ENCODE measurements at regions not wholly inside any gene's neighbourhood (a gene's known extent, or its start where the extent isn't known, plus 50 kb on each side); places are given as distances from the start of the nearest gene placed in this dataset.
"Not testable (repeated sequence)": the region's sequence is repeated elsewhere in the genome, so short reads cannot be mapped to it uniquely, and the experiment has no call there.

DNA sequence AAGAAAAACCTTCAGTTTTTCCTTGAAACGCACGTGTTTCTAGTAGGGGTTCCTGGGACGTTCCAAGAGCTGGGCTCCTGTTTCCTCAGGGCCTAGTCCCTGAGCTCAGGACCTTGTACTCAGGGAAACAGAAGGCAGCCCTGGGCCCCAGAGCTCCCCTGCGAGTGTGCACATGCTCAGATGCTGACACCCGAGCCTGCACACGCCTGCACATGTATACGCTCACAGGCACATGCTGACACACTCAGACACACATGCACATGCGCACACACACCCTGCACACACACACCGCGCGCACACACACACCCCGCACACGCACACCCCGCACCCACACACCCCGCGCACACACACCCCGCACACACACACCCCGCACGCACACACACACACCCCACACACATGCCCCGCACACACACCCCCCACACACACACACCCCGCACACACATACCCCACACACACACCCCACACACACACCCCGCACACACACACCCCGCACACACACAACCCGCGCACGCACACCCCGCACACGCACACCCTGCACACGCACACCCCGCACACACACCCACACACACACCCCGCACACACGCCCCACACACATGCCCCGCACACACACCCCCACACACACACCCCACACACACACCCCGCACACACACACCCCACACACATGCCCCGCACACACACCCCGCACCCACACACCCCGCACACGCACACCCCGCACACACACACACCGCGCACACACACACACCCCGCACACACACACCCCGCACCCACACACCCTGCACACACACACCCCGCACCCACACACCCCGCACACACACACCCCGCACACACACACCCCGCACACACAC lies 52.2 kb downstream of the CALML3 start:
- no peak for DNase-seq

DNA sequence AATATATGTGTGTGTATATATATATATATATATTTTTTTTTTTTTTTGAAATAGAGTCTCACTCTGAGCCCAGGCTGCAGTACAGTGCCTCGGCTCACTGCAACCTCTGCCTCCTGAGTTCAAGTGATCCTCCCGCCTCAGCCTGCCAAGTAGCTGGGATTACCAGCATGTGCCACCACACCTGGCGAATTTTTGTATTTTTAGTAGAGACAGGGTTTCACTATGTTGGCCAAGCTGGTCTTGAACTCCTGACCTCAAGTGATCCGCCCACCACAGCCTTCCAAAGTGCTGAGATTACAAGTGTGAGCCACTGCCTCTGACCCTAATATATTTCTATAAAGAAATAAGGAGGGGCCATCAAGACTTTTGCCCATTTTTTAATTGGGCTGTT lies 55.3 kb downstream of the CALML3 start:
- DNase-seq = not testable (repeated sequence)

DNA sequence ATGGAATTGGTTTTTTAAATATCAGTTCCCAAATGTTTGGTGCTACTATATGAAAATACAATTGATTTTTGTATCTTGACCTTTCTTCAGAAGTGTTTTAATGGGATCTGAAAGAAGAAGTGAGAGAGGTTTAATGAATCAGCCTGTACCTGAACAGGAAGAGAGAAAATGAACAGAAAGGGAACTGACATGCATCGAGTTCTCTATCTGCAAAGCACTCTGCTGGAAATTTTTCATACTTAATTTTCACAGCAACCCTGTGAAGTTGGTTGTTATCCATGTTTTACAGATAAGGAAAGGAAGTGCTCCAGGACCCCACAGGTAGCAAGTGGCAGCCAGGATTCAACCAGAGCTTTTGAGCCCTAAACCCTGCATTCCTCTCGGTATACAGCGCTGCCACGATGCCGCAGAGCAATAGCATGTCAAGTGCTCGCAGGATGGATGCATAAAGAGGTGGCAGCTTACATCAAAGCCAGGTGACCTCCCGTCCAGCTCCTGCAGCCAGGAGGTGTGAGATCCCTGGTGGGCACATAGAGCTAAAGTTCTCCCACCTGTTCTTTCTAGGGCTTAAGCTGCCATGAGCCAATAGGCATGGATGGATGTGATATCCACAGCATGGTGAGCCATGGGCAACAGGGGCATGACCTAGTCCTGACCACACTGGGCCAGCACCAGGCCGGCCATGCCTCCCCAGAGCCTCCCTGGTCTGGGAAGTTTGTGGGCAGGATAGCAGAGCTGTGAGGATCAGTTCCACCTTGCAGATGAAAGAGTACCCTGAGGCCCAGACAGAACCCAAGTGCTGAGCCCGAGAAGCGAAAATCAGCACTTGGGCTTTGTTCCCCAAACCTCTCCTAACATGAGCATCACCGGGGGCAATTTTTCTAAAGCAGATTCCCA lies 57.2 kb downstream of the CALML3 start:
- no peak for DNase-seq

DNA sequence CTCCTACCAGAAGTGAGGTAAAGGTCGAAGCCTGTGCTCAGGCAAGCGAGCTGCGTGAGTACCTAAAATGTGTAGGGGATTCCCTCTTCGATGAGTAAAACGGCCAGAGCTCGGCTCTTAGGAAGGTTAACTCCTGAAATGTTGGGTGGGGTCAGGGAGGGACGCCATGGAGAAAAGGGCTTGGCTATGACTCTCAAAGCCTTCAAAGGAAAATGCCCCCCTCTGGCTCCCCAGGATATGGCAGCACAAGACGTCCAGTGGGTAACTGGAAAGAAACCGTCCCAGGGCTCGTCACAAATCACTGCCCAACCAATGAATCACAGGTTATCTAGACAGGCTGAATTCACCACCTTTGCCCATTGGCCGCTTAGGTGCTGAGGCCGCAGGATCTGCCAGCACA lies 58.0 kb downstream of the CALML3 start:
- DNase-seq = no peak

GRCh38 chr10:5583525-5584175 lies 58.9 kb downstream of the CALML3 start:
- peak; percentile 89 for DNase-seq

- DNase-seq = no peak
These were observed 60.2 kb downstream of the CALML3 start for GRCh38 chr10:5584895-5585516.

- no peak for DNase-seq
These were observed 60.9 kb downstream of the CALML3 start for GRCh38 chr10:5585517-5586206.

DNA sequence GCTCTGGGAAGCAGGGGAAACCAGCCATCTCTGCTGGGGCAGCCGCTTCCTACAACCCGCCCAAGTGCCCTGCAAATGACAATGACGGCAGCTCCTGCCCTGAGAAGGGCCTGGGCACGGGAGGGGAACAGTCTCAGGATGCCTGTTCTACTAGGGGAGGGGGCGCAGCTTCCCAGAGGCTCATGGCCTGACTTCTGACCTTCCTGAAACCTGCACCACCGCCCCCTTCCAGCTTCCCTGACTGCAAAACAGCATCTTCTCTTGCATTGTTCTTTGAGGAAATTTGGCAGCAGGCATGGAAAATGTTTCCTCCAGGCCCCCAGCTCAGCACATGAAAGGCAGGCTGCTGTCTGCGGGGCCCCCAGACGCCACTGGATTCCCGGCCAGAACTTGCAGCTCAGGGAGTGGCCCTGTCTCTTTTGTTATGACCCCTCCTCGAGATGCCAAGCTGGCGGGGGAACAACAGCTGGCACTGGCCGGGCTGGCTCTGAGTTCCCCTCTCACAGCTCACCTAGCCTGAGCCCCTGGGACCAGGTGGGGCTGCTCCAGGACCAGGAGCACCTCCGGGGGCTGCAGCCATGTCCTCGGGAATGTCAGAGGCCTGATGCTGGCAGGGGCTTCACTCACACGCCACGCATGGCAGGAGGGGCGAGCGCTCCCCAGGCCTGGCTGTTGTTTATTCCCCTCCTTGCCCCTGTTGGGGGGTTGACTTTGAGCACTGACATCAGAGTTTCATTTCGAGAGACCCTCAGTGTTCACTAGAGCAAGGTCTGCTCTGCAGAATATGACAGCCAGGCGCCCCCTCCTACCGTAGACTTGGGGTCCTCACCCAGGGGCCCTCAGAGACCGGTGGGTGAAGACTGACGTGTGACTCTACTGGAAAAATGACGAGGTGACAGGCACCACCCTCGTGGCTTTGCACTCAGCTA lies 62.7 kb downstream of the CALML3 start:
- DNase-seq = peak; percentile 81

DNA sequence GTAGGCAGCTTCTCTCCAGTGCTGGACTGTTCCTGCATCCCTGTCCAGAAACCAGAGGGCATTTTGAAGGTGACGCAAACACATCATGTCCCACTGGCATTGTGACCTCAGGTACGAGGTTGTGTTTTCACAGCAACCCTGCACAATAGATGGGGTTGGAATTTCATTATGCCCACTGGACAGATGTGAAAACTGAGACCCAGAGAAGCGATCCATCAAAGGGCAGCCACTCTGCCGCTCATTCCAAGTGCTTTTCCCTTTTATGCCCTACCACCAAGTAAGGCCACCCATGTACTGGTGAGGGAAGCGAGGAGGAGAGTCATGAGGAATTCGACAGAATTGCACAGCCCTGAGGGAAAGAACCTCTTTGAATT lies 63.3 kb downstream of the CALML3 start:
- no peak for DNase-seq

GRCh38 chr10:5588603-5589002 lies 63.8 kb downstream of the CALML3 start:
- DNase-seq = no peak
